Heart right ventricle (tissue), 16 donors: ENCODE measurements at regions not wholly inside any gene's neighbourhood (a gene's known extent, or its start where the extent isn't known, plus 50 kb on each side); places are given as distances from the start of the nearest gene placed in this dataset.

Experiments
- ATAC-seq, 8 donors: fragments of 200-7000 bp; cut with Tn5 transposase; one replicate each; pipeline ENCODE4 v1.9.1; 2020; ENCODE audit warnings: mild to moderate bottlenecking in 8 of 8, moderate library complexity in 8 of 8, moderate number of reproducible peaks in 1 of 8
- DNase-seq, 2 donors: peaks; one replicate each; pipeline ENCODE4 v3.0.0-alpha.2; 2020
- H3K27ac ChIP-seq, 10 donors: fragments of 200-600 bp; sonication (generic) in 2 of 10; one replicate each; pipeline versions ENCODE4 v1.5.0 to v1.8.0; 2020 to 2022; ENCODE audit warnings: mild to moderate bottlenecking in 3 of 10
- H3K27me3 ChIP-seq, 7 donors: fragments of 200-600 bp; one replicate each; pipeline ENCODE4 v1.8.0; 2021 to 2022; ENCODE audit warnings: mild to moderate bottlenecking in 2 of 7
- H3K36me3 ChIP-seq, 9 donors: fragments of 200-600 bp; sonication (generic) in 1 of 9; one replicate each; pipeline versions ENCODE4 v1.5.0 to v1.8.0; 2020 to 2022; ENCODE audit warnings: mild to moderate bottlenecking in 2 of 9
- H3K4me1 ChIP-seq, 9 donors: fragments of 200-600 bp; sonication (generic) in 1 of 9; one replicate each; pipeline versions ENCODE4 v1.5.0 to v1.8.0; 2020 to 2022; ENCODE audit warnings: mild to moderate bottlenecking in 4 of 9
- H3K4me3 ChIP-seq, 10 donors: fragments of 200-600 bp; sonication (generic) in 2 of 10; one replicate each; pipeline versions ENCODE4 v1.5.0 to v1.8.0; 2020 to 2022; ENCODE audit warnings: mild to moderate bottlenecking in 7 of 10, moderate library complexity in 2 of 10
- H3K9me3 ChIP-seq, 11 donors: fragments of 200-600 bp in 10 of 11; sonication (generic) in 2 of 11; one replicate each; pipeline versions ENCODE4 v1.5.0 to v1.8.0; 2013 to 2022; ENCODE audit warnings: mild to moderate bottlenecking in 2 of 11, control low read depth in 1 of 11, moderate library complexity in 1 of 11
- WGBS, 2 donors: extraction: QIAGEN DNeasy Blood & Tissue Kit; methylation state at CpG; one replicate each; pipeline ENCODE4 v1.1.7; 2013; ENCODE audit warnings: inconsistent platforms in 1 of 2; 5-methylcytosine and 5-hydroxymethylcytosine counted together
- intact Hi-C, 10 donors: fragments of 100-400 bp; cut with DNase I; formaldehyde crosslinking; loops; one replicate each; pipeline versions ENCODE4 v1.11.1 to v1.14.2; 2022
- TF ChIP-seq, protein P1 (sequence below), 9 donors: fragments of 200-600 bp; sonication (generic) in 2 of 9; IDR thresholded peaks; one replicate each; pipeline versions ENCODE4 v1.5.0 to v1.8.0; 2021 to 2022; ENCODE audit warnings: antibody characterized with exemption in 9 of 9, mild to moderate bottlenecking in 5 of 9, moderate library complexity in 1 of 9
- donor health status: Arrhythmogenic right ventricular cardiomyopathy.
- donor health status: ischemic (EF 13 %, LVEDD 7.1; RV severe dilation, severe dysfunction).
- donor health status: healthy with polysubstance abuse.
- donor health status: DM: no; HTN: yes; CAD: no.
- donor health status: DM: no; HTN: no; CAD: no.
- donor health status: ischemic (EF 25% LVEDD 6.9; RV normal size, moderate dysfunction).
- donor health status: ischemic (EF 25% LVEDD 5.7; RV mildly dilated, moderate dysfunction).
- donor health status: healthy.
- donor health status: DM: yes; HTN: yes; CAD: no.
- donor health status: Ischemic cardiomyopathy.
- donor health status: ischemic (EF 35%, LVEDD 5.7; RV mildly dilated, moderate dysfunction).
- donor health status: nonischemic (EF 11% LVEDD 7.7; RV severe dilation, severe dysfunction).
- donor health status: DM: yes; HTN: yes; CAD: no.
- donor health status: PGD.
- donor health status: ischemic (EF 29% LVEDD 5.4; RV normal size, mild dysfunction).
- donor health status: nonischemic (EF 23%, LVEDD 6.1; RV moderate dilation, normal function).

GRCh38 chr10:28948046-28948445 is 270.7 kb downstream of the BAMBI start:
- Histone ChIP-seq H3K27ac (no peak overlapping the region), H3K9me3 (peaks cover 0 to 17% (median 0%) of the 10 kb centered on the region in 11 donors), H3K36me3 (no peaks in the 10 kb centered on the region), H3K4me3 (no peak overlapping the region), H3K4me1 (peaks cover 0 to 17% (median 6%) of the 10 kb centered on the region in 9 donors), H3K27me3 (no peaks in the 10 kb centered on the region)
- no peak for DNase-seq
- TF ChIP-seq, protein P1, sequence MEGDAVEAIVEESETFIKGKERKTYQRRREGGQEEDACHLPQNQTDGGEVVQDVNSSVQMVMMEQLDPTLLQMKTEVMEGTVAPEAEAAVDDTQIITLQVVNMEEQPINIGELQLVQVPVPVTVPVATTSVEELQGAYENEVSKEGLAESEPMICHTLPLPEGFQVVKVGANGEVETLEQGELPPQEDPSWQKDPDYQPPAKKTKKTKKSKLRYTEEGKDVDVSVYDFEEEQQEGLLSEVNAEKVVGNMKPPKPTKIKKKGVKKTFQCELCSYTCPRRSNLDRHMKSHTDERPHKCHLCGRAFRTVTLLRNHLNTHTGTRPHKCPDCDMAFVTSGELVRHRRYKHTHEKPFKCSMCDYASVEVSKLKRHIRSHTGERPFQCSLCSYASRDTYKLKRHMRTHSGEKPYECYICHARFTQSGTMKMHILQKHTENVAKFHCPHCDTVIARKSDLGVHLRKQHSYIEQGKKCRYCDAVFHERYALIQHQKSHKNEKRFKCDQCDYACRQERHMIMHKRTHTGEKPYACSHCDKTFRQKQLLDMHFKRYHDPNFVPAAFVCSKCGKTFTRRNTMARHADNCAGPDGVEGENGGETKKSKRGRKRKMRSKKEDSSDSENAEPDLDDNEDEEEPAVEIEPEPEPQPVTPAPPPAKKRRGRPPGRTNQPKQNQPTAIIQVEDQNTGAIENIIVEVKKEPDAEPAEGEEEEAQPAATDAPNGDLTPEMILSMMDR (IDR thresholded peaks at IDR 0.05): no peak
- no peak for ATAC-seq
- 76 to 85% methylated on average over 1 of the region's 1 CpG for WGBS, 2 donors
- intact Hi-C loops: loop anchor here in 1 of 10 donors (5.0 kb wide), 1 partner anchor 34 kb away; no protein-coding TSS in a partner anchor

DNA sequence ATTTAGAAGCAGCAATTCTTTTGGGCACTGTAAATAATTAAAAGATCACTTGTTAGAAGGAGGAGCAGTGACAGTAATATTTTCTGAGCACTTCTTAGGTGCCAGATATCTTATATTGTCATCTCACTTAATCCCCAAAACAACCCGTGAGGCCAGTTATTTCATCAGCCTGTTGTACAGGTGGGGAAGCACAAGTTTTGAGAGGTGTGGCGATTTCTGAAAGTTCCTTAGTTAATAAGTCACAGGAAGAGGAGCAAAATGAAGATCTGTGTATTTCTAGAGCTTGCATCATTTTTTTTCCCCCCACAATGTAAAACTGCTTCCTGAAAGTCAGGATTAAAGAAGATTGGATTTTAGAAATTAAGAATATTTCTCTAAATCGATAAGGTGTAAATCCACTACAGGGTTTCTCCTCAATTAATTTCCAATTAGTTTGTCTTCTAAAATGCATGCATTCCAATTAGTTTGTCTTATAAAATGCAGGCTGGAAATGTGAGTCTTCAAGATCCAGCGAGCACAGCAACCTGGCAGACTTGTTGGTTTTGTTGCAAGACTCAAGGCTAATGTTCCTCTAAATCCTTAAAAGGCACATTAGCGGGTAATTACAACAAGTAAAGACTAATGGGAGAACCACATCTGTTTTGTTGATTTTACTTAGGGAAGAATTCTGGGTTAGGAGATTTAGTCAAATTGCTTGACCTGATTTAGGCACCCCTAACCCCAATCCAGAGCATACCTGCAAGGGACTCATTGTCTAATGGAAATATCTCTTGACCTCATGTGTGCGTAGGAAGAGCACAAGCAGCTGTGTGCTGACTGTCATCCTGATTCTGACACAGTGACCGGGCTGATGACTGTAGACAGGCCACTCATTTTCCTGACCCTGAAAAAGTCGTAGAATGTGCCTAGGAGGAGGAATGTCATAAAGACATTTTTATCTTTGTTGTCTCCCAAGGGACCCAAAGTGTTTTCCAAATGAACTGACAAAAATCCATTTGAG is 272.0 kb downstream of the BAMBI start:
- TF ChIP-seq, protein P1 (IDR thresholded peaks at IDR 0.05): no peak
- Histone ChIP-seq H3K27ac (no peak overlapping the region), H3K36me3 (no peaks in the 10 kb centered on the region), H3K4me1 (peaks cover 0 to 17% (median 6%) of the 10 kb centered on the region in 9 donors), H3K4me3 (no peak overlapping the region), H3K9me3 (peaks cover 0 to 15% (median 0%) of the 10 kb centered on the region in 11 donors), H3K27me3 (no peaks in the 10 kb centered on the region)
- intact Hi-C loops: loop anchor here in 1 of 10 donors (5.0 kb wide), 1 partner anchor 33 kb away; no protein-coding TSS in a partner anchor
- DNase-seq (no peak), ATAC-seq (no peak)
- 82 to 87% methylated on average over 8 of the region's 8 CpGs for WGBS, 2 donors

GRCh38 chr10:28951484-28951883 is 274.2 kb downstream of the BAMBI start:
- intact Hi-C loops: no loop called here
- peaks cover 0 to 11% (median 4%) of the 10 kb centered on the region in 9 donors for H3K4me1 ChIP-seq
- H3K27me3 ChIP-seq: no peaks in the 10 kb centered on the region
- H3K27ac ChIP-seq: no peak overlapping the region
- no peak overlapping the region for H3K4me3 ChIP-seq
- no peaks in the 10 kb centered on the region for H3K9me3 ChIP-seq
- DNase-seq (no peak), ATAC-seq (no peak)
- TF ChIP-seq, protein P1 (IDR thresholded peaks at IDR 0.05): no peak
- H3K36me3 ChIP-seq: no peaks in the 10 kb centered on the region
- WGBS, 2 donors: 83 to 85% methylated on average over 6 of the region's 6 CpGs

DNA sequence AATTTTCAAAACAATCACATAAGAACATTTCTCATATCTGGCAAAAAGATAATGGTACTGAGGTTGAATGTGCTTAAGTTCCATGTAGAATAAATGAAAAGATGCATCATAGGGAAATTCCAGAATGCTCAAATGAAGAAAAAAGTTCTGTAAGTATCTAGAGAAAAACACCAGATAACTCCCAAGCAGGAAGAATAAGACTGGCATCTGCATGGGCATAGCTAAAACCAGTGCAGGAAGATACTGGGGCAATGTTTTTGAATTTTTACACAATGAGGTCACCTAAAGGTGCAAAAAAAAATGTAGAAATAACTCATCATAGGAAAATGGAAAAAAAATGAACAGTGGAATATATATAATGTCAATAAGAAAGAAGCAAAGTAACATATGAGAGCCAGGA is 275.2 kb downstream of the BAMBI start:
- H3K27me3 ChIP-seq: no peaks in the 10 kb centered on the region
- no peak overlapping the region for H3K27ac ChIP-seq
- peaks cover 0 to under 1% (median 0%) of the 10 kb centered on the region in 9 donors for H3K4me1 ChIP-seq
- intact Hi-C loops: no loop called here
- DNase-seq (no peak), ATAC-seq (no peak)
- TF ChIP-seq, protein P1 (IDR thresholded peaks at IDR 0.05): no peak
- peaks cover 0 to 6% (median 0%) of the 10 kb centered on the region in 11 donors for H3K9me3 ChIP-seq
- no peaks in the 10 kb centered on the region for H3K36me3 ChIP-seq
- H3K4me3 ChIP-seq: no peak overlapping the region
